HUDEP-2 (cell line): ENCODE measurements at regions not wholly inside any gene's neighbourhood (a gene's known extent, or its start where the extent isn't known, plus 50 kb on each side); places are given as distances from the start of the nearest gene placed in this dataset.

ENCODE experiments used
- DNase-seq, 76 experiments: peaks; one replicate each; lab custom pipeline; 2025; ENCODE audit not compliant: unreplicated experiment in 76 of 76; lab: John Stamatoyannopoulos, UW

DNA sequence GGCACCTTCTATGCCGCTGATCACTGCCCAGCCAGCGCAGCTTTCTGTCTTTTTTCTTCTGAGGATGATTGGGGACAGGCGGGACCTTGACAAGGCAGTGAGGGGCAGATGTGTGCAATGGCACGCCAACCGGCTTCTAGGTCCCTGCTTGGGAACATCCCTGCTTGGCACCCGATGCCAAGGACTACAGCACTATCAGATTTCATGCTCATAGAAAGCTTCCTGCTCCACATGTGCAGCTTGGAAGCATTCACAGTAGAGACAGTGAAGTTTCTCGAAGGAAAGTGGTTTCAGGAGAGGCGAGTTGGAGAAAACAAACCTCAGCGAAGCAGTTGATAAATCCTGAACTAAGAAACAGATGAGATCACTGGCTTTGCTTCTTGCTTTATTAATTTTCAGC lies 267.5 kb upstream of the HABP2 start:
- no peak for DNase-seq

DNA sequence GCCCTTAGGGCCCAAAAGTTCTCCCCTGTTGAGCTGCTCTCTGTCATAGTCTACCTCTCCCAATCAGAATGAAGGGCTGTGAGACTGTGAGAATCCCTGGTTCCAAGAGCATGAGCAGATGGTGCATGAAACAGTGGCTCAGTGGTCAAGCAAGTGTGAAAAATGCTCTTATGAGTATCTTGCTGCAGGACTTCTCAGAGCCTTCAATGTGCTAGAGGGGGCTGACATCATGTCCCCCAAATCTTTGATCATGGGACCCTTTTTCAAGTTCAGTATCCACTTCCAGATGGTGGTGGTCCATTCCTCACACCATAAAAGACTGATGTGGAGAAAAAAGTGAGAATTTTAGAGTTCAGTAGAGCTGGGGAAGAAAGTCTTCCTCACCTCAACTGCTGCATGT lies 265.3 kb upstream of the HABP2 start:
- DNase-seq = no peak

DNA sequence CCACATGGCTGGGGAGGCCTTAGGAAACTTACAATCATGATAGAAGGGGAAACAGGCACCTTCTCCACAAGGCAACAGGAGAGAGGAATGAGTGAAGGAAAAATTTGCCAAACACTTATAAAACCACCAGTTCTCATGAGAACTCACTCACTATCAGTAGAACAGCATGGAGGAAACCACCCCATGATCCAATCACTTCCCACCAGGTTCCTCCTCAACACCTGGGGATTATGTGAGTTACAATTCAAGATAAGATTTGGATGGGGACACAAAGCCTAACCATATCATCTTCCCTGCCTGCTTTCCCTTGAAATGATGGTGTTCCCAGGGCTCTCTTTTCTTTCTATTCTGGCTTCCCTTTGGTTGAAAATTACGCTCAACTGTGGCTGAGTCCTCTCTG lies 262.7 kb upstream of the HABP2 start:
- DNase-seq = no peak

DNA sequence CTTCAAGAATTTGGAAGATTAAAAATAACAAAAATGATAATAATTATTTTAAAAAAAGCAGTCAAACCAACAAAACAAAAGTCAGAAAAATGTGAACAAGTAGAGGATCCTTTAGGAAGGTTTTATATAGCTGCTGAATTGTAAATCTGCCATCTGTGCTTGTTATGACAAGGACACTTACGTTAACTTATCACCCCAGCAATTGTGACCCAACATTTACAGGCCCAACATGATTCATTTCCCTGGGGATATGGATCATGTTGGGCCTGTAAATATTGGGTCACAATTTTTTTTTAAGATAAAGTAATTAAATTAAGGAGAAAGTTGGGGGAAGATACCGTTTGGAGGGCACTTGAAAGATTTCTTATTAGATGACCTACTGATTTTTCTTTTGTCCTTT lies 261.4 kb upstream of the HABP2 start:
- no peak for DNase-seq

DNA sequence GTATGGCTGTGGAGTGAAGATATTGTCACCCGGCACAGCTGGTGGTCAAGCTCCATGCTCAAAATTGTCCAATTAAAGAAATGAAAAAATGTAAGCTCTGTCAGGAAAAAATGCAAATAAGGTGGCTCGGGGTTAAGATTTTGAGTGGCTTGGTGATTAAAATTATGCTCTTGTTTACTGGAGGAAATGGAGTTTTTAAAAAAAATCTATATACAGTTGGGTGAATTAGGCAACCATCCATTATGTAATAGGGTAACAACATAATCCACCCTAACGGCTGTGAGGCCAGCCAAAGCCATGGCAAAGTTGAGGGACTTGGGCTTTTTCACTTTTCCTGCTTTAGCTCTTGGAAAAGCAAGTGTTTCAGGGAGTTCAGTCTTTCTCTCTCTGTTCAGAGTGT lies 260.8 kb upstream of the HABP2 start:
- DNase-seq = no peak

DNA sequence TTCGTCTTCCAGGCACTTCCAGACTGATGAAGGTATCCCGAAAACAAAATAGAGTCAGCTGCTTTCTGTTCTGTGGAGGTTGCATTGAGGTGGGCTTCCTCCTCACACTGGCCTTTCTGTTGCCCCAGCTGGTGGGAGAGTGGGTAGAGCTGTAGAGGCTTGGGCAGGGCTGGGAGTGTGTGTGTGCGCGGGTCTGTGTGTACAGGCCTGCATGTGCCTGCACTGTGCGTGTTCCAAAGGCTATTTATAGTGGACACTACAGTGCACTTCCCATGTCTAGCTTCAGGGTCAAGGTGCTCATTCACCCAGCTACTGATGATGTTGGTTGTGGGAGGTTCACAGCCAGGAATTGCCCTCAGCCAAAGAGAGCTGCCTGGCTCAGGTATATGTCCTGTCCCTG lies 260.1 kb upstream of the HABP2 start:
- DNase-seq = no peak

DNA sequence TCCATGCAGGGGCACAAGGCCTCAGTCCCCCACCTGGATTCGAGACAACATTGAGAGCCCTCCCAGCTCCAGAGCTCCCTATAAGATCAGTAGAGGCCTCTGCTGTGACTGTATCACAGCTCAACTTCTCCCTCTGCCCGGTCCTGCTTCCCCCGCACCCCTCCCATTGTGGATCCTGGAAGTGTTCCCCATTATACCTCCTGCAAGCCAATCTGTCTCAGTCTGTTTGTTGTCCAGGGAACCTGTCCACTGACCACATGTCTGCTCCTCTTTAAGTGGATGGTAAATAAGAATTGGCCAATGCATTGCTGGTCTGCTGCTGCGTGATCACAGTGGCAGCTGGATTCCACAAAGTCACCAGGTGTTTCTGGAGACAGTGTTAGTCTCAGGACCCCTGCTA lies 259.7 kb upstream of the HABP2 start:
- DNase-seq = no peak

DNA sequence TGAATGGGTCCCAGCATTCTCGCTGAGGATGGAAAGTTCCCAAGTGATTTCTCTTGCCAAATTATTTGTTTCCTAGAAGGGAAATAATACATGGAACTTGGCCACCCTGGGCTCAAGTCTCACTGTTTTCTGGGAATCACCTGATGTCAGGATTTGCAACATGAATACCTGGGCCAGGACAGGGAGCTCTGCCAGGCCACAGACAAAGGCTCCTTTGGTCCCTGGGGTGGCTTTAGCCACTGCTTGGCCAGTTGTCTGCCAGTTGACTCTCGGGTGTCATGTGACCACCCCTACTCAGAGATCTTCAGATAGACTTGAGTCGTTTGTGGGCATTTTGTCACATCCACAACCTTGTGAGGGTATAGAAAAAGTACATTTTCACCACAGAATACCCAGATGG lies 258.0 kb upstream of the HABP2 start:
- no peak for DNase-seq

DNA sequence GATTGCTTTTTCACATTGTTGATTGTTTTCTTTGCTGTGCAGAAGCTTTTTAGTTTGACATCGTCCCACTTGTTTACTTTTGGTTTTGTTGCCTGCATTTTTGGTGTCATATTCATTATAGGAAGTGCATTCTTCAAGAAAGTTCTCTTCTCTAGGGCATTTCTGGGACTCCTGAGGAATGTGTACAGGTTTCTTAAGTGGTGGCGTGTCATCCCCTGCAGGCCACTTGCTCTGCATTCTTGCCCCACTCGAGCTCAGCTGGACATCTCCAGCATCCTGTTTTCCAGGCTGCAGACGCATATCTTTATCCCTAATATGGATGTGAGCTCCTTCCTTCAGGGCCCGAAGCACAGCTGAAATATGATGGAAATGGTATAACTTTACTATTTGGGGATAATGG lies 255.6 kb upstream of the HABP2 start:
- DNase-seq = no peak

DNA sequence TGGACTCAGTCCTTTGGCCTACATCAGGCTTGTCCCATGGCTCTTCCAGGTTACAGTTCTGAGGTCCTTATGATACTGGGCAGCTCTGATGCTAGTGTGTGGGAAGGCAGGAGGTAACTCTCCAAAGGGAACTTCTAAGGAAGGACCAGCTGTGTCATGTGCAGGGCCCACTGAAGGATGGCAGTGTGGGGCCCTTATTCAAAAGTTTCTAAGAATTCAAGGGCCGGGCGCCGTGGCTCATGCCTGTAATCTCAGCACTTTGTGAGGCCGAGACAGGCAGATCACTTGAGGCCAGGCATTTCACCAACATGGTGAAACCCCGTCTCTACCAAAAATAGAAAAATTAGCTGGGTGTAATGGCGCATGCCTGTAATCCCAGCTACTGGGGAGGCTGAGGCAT lies 254.2 kb upstream of the HABP2 start:
- no peak for DNase-seq

DNA sequence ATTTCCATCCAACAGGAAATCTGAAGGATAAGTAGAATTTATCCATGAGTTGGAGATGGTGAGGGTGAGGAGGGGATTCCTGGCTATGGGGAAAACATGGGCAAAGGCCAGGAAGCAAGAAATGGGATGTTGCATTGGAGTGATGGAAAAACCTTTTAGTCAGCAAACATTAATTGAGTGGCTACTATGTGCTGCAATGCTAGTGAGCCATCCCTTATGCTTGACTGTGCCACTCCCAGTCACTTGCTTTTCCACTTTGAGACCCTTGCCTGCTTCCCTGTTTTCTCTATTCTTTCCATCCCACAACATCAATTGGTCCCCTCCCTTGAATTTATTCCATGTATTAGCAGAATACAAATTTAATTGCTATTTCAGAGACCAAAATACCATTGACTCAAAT lies 252.7 kb upstream of the HABP2 start:
- no peak for DNase-seq

DNA sequence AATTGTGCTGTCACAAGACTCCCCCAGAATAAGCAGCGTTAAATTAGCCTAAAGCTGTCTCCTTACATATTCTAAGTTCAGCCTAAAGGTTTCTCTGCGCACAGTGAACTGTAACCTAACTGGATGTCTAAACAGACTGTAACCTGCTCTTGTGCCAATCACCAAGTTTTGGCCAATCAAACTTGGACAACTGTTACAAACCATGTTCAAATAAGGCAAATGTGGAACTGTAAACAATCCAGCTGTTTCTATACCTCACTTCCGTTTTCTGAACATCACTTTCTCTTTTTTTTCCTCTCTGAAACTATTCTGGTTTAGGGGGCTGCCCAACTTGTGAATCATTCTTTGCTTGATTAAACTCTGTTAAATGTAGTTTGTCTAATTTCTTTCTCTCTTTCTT lies 252.2 kb upstream of the HABP2 start:
- DNase-seq = no peak

DNA sequence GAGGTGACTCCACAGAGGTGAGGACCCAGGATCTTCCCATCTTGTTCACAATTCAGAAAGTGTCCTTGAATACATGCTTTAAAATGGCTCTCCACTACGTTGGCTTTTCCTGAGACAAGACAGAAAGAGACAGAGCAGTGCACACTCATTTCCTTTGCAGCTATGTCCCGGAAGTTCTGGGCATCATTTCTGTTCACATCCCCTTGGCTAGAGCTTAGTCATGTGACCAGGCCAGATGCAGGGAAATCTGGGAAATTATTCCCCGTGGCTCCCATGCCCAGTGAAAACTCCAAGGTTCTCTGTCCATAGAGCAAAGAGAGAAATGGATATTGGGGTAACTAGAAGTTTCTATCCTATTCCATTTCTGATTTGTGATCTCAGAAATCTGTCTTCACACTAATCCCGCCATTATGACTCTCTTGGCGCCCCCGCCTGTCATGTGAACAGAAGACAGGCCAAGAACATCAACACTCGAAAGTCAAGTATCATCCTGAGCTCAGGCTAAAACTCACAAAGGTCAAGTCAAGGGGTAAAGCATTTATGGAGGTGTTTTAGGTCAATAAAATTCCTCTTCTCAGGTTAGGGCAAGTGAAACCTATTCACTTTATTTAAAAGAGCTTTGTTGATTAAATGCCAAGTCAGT lies 251.4 kb upstream of the HABP2 start:
- DNase-seq = no peak

DNA sequence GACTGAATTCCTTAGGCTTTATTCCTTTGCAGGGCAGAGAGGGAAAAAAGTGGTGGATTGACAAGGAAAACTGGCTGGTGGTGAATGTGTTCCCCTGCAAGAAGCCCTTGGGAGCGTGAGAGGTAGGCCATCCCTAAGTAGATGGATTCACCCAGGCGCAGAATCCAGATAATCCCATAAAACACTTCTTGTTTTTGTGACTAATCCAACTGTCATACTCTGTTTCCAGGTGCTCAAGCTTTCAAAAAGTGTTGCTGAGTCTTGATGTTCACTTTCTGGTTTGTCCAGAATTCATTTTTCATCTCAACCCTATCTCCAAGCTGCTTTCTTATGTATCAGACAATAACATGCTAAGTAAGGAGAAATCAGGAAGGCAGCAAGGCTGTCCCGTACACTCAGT lies 250.8 kb upstream of the HABP2 start:
- DNase-seq = no peak

DNA sequence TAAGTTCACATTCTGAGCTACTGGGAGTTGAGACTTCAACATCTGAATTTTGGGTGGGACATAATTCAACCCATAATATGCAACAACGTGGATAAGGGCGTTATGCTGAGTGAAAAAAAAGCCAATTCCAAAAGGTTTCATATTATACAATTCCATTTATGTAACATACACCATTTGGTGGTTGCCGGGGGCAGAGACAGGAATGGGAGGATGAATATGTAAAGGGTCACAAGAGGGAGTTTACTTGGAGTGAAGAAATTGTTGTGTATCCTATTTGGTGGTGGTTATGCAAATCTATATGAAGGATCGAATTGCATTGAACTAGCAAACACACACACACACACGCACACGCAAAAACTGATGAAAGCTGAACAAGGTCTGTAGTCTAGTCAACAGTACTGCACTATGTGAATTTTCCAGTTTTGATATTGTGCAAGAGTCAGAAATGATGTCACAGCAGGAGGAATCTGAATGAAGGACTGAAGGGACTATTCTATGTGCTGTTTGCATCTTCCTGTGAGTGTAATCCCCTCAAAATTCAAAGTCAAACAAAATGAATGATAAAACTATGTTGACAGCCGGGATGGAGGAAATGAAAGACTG lies 249.2 kb upstream of the HABP2 start:
- DNase-seq = no peak

DNA sequence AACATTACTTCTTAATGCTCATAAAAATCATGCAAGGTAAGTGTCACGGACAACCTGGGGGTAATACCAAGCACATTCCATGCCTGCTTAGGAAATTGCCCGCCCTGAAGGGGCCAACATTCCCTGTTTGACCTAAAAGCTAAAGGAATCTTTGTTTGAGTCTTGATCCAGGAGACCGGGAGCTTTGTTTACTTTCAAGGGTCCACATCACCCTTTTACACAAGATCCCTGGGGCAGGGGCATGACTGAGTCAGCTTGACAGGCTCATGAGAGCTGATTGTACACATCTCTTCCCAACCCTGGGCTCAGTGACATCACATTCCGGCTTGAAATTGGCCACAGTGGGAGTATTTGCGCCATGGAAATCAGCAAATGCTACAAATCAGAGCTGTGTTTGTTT lies 248.1 kb upstream of the HABP2 start:
- DNase-seq = no peak

DNA sequence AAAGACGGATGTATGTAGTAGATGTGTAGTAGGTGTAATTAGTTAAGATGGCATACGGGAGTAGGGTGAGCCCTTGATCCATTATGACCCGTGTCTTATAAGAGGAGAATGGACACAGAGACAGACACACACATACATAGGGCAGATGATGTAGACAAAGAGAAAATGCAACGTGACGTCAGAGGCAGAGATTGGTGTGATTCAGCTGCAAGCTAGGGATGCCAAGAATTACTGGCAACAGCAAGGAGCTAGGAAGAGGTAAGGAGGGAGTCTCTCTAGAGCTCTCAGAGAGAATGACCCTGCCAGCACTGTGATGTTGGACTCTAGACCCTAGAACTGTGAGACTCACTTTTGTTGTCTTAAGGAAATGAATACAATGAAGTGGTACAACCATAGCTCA lies 247.0 kb upstream of the HABP2 start:
- DNase-seq = no peak

DNA sequence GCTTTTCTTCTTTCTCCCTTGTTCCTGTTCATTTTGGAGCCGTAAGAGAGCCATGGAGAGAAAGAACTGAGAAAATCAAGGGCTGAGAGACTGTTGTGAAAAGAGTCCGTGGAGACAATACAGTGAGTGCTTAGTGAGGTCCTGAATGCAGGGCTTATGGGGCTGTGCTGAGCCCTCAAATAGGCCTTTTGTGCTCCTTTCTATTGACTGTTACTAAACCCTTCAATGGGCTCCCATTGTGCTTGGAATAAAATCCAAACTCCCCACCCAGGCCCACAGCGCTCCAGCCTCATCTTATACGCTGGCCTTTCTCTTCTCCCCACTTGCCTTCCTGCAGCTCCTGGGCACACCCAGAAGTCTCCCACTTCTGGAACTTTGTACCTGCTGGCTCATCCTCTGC lies 243.1 kb upstream of the HABP2 start:
- DNase-seq = no peak

DNA sequence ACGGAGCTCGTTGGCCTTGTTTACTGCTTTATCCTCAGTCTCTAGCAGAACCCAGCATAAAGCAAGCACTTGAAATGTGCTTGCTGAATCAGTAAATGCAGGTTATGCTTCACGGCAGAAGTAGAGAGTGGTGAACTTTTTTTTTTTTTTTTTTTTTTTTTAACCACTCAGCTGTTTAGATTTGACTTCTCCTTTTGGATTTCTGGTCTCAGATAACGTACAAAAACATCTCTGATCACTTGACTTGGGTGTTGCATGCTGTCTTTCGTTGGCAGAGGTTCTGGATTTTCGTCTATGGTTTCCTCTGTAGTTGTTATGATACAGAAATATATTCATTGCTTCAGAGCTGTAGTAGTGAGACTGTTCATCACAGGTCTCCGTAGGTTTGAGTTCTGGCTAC lies 242.5 kb upstream of the HABP2 start:
- no peak for DNase-seq

DNA sequence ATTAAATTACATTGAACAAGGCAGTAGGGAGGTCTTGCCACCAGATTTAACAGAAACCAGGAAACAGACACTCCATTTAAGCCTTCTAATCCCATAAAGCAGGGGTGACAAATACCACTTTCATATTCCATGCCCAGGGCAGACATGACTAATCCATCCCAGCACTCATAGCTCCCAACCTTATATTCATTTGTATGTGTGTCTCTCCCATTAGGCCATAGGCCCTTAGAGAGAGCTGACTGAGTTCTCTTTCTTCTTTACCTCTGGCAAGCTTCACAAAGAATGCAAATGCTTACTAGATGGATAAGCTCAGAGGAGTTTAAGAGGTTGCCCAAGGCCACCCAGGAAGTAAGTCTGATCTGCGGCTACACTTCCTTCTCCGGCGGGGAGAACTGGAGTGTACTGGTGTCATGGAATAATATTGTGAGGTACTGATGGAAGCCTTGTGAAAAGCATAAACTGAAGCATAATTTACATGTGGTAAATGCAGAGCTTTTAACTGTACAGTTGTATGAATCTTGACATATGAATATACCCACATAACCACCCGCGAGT lies 239.7 kb upstream of the HABP2 start:
- no peak for DNase-seq

DNA sequence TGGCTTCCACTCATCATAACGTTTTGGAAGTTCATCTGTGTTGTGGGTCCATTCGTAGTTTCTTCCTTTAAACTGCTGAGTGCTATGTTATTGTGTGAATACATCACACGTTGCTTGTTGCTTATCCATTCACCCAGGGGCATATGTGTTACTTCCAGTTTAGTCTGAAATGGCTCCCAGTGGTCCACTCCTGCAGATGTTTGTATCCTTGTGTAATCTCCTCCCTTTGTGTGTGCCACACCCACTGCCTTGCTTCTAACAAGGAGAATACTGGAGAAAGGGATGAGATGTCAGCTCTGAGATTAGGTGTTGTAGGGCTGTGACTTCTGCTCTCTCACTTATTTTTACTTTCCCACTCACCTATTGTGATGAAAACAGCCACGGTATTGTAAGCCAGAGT lies 239.1 kb upstream of the HABP2 start:
- no peak for DNase-seq

DNA sequence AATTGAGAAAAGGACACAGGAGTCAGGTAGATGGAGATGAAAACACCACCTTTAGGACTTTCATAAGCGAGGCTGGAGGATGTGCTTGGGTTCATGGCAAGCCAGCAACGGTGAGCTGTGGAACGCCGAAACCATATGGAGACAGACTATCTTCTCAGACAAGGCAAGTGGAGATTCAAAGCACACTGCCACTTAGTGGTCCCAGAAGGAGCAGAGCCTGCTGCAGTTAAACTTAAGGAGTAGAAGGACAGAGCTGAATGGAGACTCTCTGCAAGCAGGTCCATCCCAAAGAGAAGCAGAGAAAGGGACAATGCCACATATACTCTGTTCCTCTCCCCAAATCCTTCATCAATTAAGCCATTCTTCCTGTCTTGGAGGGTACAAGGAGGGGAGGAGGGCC lies 236.3 kb upstream of the HABP2 start:
- DNase-seq = no peak

DNA sequence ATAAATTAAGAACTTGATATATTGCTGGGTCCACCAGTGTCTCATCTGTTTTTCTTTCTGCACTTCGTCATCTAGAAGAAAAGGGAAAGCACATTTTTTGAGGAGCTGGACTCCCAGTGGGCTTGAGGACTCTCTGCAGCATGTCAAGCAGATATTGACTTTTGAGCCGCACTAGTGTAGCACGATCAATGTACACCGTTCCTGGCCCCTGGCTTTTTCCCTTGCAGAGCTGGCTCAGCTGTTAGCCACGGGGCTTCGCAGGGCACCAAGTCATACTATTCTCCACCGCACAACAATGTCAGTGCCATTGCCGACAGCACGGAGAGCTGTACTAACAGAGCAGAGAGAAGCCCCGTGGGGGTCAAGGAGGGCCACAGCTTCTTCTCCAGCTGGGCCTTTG lies 235.4 kb upstream of the HABP2 start:
- DNase-seq = no peak
